ACC112 (cell line): ENCODE measurements at regions not wholly inside any gene's neighbourhood (a gene's known extent, or its start where the extent isn't known, plus 50 kb on each side); places are given as distances from the start of the nearest gene placed in this dataset.

Source experiments
- H2AFZ ChIP-seq: fragments of 200-600 bp; sonication (generic); one replicate; pipeline ENCODE4 v1.6.0; 2017; ENCODE audit warnings: antibody characterized with exemption, low read length; ENCODE audit not compliant: unreplicated experiment
- H3K27ac ChIP-seq: fragments of 200-600 bp; sonication (generic); 2 replicates; pipeline ENCODE4 v1.5.1; 2014; ENCODE audit warnings: low read depth, mild to moderate bottlenecking, antibody characterized with exemption, low read length, moderate library complexity
- H3K27me3 ChIP-seq: fragments of 200-600 bp; sonication (generic); 2 replicates; pipeline ENCODE4 v1.6.1; 2014; ENCODE audit warnings: mild to moderate bottlenecking, antibody characterized with exemption, low read length, moderate library complexity, mixed read lengths; ENCODE audit not compliant: insufficient read depth
- H3K36me3 ChIP-seq: fragments of 200-600 bp; sonication (generic); 2 replicates; pipeline ENCODE4 v1.6.1; 2016; ENCODE audit warnings: mild to moderate bottlenecking, antibody characterized with exemption, low read length, moderate library complexity, mixed read lengths; ENCODE audit not compliant: insufficient read depth
- H3K4me1 ChIP-seq: fragments of 200-600 bp; sonication (generic); one replicate; pipeline ENCODE4 v1.6.1; 2016; ENCODE audit warnings: low read length, mixed read lengths; ENCODE audit not compliant: insufficient read depth, unreplicated experiment, control insufficient read depth
- H3K4me3 ChIP-seq: fragments of 200-600 bp; sonication (generic); 2 replicates; pipeline ENCODE4 v1.5.1; 2014; ENCODE audit warnings: mild to moderate bottlenecking, low read depth, low read length
- H3K79me2 ChIP-seq: fragments of 200-600 bp; sonication (generic); one replicate; pipeline ENCODE4 v1.6.0; 2016; ENCODE audit warnings: low read length; ENCODE audit not compliant: control insufficient read depth, unreplicated experiment, insufficient read depth

- Histone ChIP-seq H2AFZ (no peak overlapping the region), H3K27me3 (no peaks in the 10 kb centered on the region), H3K36me3 (no peaks in the 10 kb centered on the region), H3K27ac (no peak overlapping the region), H3K4me1 (no peaks in the 10 kb centered on the region), H3K79me2 (no peaks in the 10 kb centered on the region), H3K4me3 (no peak overlapping the region)
Observed at GRCh38 chr10:65861249-65861648, 1064.6 kb upstream of the LRRTM3 start.
